ENCODE measurements at regions not wholly inside any gene's neighbourhood (a gene's known extent, or its start where the extent isn't known, plus 50 kb on each side); places are given as distances from the start of the nearest gene placed in this dataset.
"Not testable (repeated sequence)": the region's sequence is repeated elsewhere in the genome, so short reads cannot be mapped to it uniquely, and the experiment has no call there.

- DNase-seq (ENCODE audit: low read depth in 2 of 2) = peak in 1 of 2 experiments; percentile 22
Measured at GRCh38 chr21:10270211-10270610, 251.2 kb upstream of the TPTE start.

GRCh38 chr21:10271666-10272207 is 249.6 kb upstream of the TPTE start:
- not testable (repeated sequence) for DNase-seq (ENCODE audit: low read depth in 2 of 2)

- DNase-seq (ENCODE audit: low read depth in 2 of 2) = no peak
Measured at GRCh38 chr21:10272216-10272615, 249.2 kb upstream of the TPTE start.

GRCh38 chr21:10273196-10273595 is 248.2 kb upstream of the TPTE start:
- peak in 1 of 2 experiments; percentile 28 for DNase-seq (ENCODE audit: low read depth in 2 of 2)

GRCh38 chr21:10273794-10274338 is 247.5 kb upstream of the TPTE start:
- DNase-seq (ENCODE audit: low read depth in 2 of 2) = not testable (repeated sequence)
